ENCODE measurements at regions not wholly inside any gene's neighbourhood (a gene's known extent, or its start where the extent isn't known, plus 50 kb on each side); places are given as distances from the start of the nearest gene placed in this dataset.

- Histone ChIP-seq H3K9me3 (ENCODE audit: control insufficient read depth, insufficient read depth, low read length) (no peaks in the 10 kb centered on the region), H3K4me3 (ENCODE audit: low read length) (no peak overlapping the region), H3K27ac (ENCODE audit: low read length) (no peak overlapping the region), H3K4me1 (ENCODE audit: control insufficient read depth, insufficient read depth, low read length) (peaks cover 2% of the 10 kb centered on the region; the same call in 1 of the 2 replicates), H3K36me3 (ENCODE audit: control insufficient read depth, insufficient read depth, low read length) (no peaks in the 10 kb centered on the region), H3K27me3 (ENCODE audit: control insufficient read depth, insufficient read depth, low read length) (no peaks in the 10 kb centered on the region)
- WGBS (ENCODE audit: insufficient coverage, insufficient read length): no CpG with 5 or more reads among the region's 1 CpG
- DNase-seq (ENCODE audit: low read depth, low spot score): no peak
Measured at GRCh38 chr13:74651121-74651520, 516.9 kb upstream of the KLF12 start.

- 100% methylated on average over 1 of the region's 2 CpGs for WGBS (ENCODE audit: insufficient coverage, insufficient read length)
- Histone ChIP-seq H3K4me3 (ENCODE audit: low read length) (no peak overlapping the region), H3K9me3 (ENCODE audit: control insufficient read depth, insufficient read depth, low read length) (no peaks in the 10 kb centered on the region), H3K4me1 (ENCODE audit: control insufficient read depth, insufficient read depth, low read length) (peaks cover 3% of the 10 kb centered on the region; the same call in 1 of the 2 replicates), H3K36me3 (ENCODE audit: control insufficient read depth, insufficient read depth, low read length) (no peaks in the 10 kb centered on the region), H3K27ac (ENCODE audit: low read length) (no peak overlapping the region), H3K27me3 (ENCODE audit: control insufficient read depth, insufficient read depth, low read length) (no peaks in the 10 kb centered on the region)
- DNase-seq (ENCODE audit: low read depth, low spot score): no peak
Measured at GRCh38 chr13:74647991-74648390, 513.8 kb upstream of the KLF12 start.

DNA sequence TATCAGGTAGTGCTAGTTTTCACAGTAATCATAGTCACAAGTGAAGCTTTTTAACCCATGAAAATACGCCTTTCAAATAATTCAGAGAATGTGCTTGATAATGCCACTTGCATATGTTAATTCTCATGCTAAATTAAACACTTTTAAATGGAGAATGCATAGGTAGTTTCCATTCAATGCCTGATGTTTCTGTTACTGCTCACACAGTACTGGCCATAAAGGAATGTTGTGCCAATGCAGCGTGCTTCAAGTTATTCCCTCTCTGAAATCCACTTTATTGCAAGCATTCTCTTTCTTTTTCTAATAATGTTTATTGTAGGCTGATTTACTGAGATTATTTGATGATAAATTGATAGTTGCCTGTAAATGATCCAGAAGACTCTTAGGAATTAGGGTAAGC, 513.0 kb upstream of the KLF12 start:
- H3K27ac ChIP-seq (ENCODE audit: low read length): no peak overlapping the region
- H3K4me1 ChIP-seq (ENCODE audit: control insufficient read depth, insufficient read depth, low read length): peaks cover 3% of the 10 kb centered on the region; the same call in 1 of the 2 replicates
- no CpG with 5 or more reads among the region's 2 CpGs for WGBS (ENCODE audit: insufficient coverage, insufficient read length)
- no peaks in the 10 kb centered on the region for H3K27me3 ChIP-seq (ENCODE audit: control insufficient read depth, insufficient read depth, low read length)
- no peaks in the 10 kb centered on the region for H3K9me3 ChIP-seq (ENCODE audit: control insufficient read depth, insufficient read depth, low read length)
- no peak overlapping the region for H3K4me3 ChIP-seq (ENCODE audit: low read length)
- DNase-seq (ENCODE audit: low read depth, low spot score): no peak
- no peaks in the 10 kb centered on the region for H3K36me3 ChIP-seq (ENCODE audit: control insufficient read depth, insufficient read depth, low read length)

GRCh38 chr13:74646091-74646490, 511.9 kb upstream of the KLF12 start:
- DNase-seq (ENCODE audit: low read depth, low spot score): no peak

GRCh38 chr13:74645586-74645985, 511.4 kb upstream of the KLF12 start:
- no peak overlapping the region for H3K4me3 ChIP-seq (ENCODE audit: low read length)
- H3K27me3 ChIP-seq (ENCODE audit: control insufficient read depth, insufficient read depth, low read length): no peaks in the 10 kb centered on the region
- no peak for DNase-seq (ENCODE audit: low read depth, low spot score)
- H3K9me3 ChIP-seq (ENCODE audit: control insufficient read depth, insufficient read depth, low read length): no peaks in the 10 kb centered on the region
- H3K4me1 ChIP-seq (ENCODE audit: control insufficient read depth, insufficient read depth, low read length): peaks cover 3% of the 10 kb centered on the region; the same call in 1 of the 2 replicates
- H3K27ac ChIP-seq (ENCODE audit: low read length): no peak overlapping the region
- no peaks in the 10 kb centered on the region for H3K36me3 ChIP-seq (ENCODE audit: control insufficient read depth, insufficient read depth, low read length)

More at GRCh38 chr13:74646091-74646490, 511.9 kb upstream of the KLF12 start:
- no CpG with 5 or more reads among the region's 3 CpGs for WGBS (ENCODE audit: insufficient coverage, insufficient read length)
- no peak overlapping the region for H3K27ac ChIP-seq (ENCODE audit: low read length)
- H3K4me3 ChIP-seq (ENCODE audit: low read length): no peak overlapping the region
- no peaks in the 10 kb centered on the region for H3K36me3 ChIP-seq (ENCODE audit: control insufficient read depth, insufficient read depth, low read length)
- H3K4me1 ChIP-seq (ENCODE audit: control insufficient read depth, insufficient read depth, low read length): peaks cover 3% of the 10 kb centered on the region; the same call in 1 of the 2 replicates
- H3K9me3 ChIP-seq (ENCODE audit: control insufficient read depth, insufficient read depth, low read length): no peaks in the 10 kb centered on the region
- H3K27me3 ChIP-seq (ENCODE audit: control insufficient read depth, insufficient read depth, low read length): no peaks in the 10 kb centered on the region

DNA sequence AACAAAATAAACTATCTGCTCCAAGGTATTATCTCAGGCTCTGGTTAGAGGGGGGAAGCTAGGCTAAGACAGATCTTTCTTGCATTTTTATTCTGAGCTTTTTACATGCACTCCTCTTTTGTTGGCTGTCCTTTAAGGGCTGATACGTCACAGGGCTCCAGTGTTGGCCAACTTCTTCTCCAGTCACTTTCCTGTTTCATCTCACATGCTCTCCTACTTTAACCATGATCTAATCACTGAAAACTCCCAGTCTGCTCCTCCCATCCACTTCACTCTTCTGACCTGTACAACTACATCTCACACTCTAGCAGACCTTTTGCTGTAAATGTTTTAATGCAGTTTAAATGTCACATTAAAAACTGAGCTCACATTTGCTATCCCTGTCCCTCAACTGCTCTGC, 510.0 kb upstream of the KLF12 start:
- DNase-seq (ENCODE audit: low read depth, low spot score): no peak

DNA sequence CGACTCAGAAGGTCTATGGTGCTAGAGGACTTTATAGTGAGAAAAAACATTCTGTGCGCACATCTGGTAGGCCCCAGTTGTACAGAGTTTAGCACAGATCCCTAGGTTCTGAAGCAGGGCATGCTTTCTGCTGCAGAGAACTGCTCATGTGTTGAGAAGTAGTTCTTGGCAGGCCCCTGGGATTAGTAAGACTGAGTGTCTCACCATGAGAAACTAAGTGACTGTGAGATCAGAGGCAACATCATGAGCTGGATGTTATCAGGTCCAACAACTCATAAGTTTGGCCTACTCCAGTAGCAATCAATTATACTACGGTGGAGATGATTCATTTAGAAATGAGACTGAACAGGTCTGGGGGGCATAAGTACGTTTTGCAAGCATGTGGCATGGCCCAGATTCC, 507.4 kb upstream of the KLF12 start:
- no peaks in the 10 kb centered on the region for H3K27me3 ChIP-seq (ENCODE audit: control insufficient read depth, insufficient read depth, low read length)
- no peaks in the 10 kb centered on the region for H3K9me3 ChIP-seq (ENCODE audit: control insufficient read depth, insufficient read depth, low read length)
- H3K36me3 ChIP-seq (ENCODE audit: control insufficient read depth, insufficient read depth, low read length): no peaks in the 10 kb centered on the region
- no peak for DNase-seq (ENCODE audit: low read depth, low spot score)
- H3K4me1 ChIP-seq (ENCODE audit: control insufficient read depth, insufficient read depth, low read length): peaks cover 1% of the 10 kb centered on the region; the same call in 1 of the 2 replicates
- no peak overlapping the region for H3K4me3 ChIP-seq (ENCODE audit: low read length)
- no peak overlapping the region for H3K27ac ChIP-seq (ENCODE audit: low read length)
- no CpG with 5 or more reads among the region's 4 CpGs for WGBS (ENCODE audit: insufficient coverage, insufficient read length)

More for the DNA sequence above, 510.0 kb upstream of the KLF12 start:
- no peaks in the 10 kb centered on the region for H3K36me3 ChIP-seq (ENCODE audit: control insufficient read depth, insufficient read depth, low read length)
- no peak overlapping the region for H3K4me3 ChIP-seq (ENCODE audit: low read length)
- H3K27me3 ChIP-seq (ENCODE audit: control insufficient read depth, insufficient read depth, low read length): no peaks in the 10 kb centered on the region
- no peak overlapping the region for H3K27ac ChIP-seq (ENCODE audit: low read length)
- WGBS (ENCODE audit: insufficient coverage, insufficient read length): no CpG with 5 or more reads among the region's 1 CpG
- no peaks in the 10 kb centered on the region for H3K9me3 ChIP-seq (ENCODE audit: control insufficient read depth, insufficient read depth, low read length)
- peaks cover 3% of the 10 kb centered on the region; the same call in 1 of the 2 replicates for H3K4me1 ChIP-seq (ENCODE audit: control insufficient read depth, insufficient read depth, low read length)

DNA sequence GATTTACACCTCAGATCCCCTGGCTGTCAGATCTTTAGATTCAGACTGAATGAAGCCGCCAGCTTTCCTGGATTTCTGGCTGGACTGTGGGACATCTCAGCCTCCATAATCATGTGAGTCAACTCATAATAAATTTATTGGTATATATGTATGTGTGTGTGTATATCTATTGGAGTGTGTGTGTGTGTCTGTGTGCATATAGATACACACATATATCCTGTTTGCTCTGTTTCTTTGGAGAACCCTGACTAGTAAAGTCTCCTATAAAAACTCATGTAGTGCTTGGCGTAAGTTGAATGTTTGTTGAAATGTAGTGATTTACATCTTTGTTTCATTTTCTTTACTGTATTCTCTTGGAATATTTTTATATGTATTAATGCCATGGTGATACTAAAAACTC, 499.5 kb upstream of the KLF12 start:
- WGBS (ENCODE audit: insufficient coverage, insufficient read length): no CpG with 5 or more reads among the region's 2 CpGs
- Histone ChIP-seq H3K4me3 (ENCODE audit: low read length) (no peak overlapping the region), H3K4me1 (ENCODE audit: control insufficient read depth, insufficient read depth, low read length) (no peaks in the 10 kb centered on the region), H3K27ac (ENCODE audit: low read length) (no peak overlapping the region), H3K27me3 (ENCODE audit: control insufficient read depth, insufficient read depth, low read length) (no peaks in the 10 kb centered on the region), H3K9me3 (ENCODE audit: control insufficient read depth, insufficient read depth, low read length) (no peaks in the 10 kb centered on the region), H3K36me3 (ENCODE audit: control insufficient read depth, insufficient read depth, low read length) (no peaks in the 10 kb centered on the region)
- DNase-seq (ENCODE audit: low read depth, low spot score): no peak

GRCh38 chr13:74629985-74630384, 495.8 kb upstream of the KLF12 start:
- H3K27me3 ChIP-seq (ENCODE audit: control insufficient read depth, insufficient read depth, low read length): no peaks in the 10 kb centered on the region
- DNase-seq (ENCODE audit: low read depth, low spot score): no peak
- no peak overlapping the region for H3K27ac ChIP-seq (ENCODE audit: low read length)
- WGBS (ENCODE audit: insufficient coverage, insufficient read length): no CpG with 5 or more reads among the region's 3 CpGs
- no peaks in the 10 kb centered on the region for H3K36me3 ChIP-seq (ENCODE audit: control insufficient read depth, insufficient read depth, low read length)
- no peaks in the 10 kb centered on the region for H3K4me1 ChIP-seq (ENCODE audit: control insufficient read depth, insufficient read depth, low read length)
- H3K9me3 ChIP-seq (ENCODE audit: control insufficient read depth, insufficient read depth, low read length): no peaks in the 10 kb centered on the region
- H3K4me3 ChIP-seq (ENCODE audit: low read length): no peak overlapping the region

DNA sequence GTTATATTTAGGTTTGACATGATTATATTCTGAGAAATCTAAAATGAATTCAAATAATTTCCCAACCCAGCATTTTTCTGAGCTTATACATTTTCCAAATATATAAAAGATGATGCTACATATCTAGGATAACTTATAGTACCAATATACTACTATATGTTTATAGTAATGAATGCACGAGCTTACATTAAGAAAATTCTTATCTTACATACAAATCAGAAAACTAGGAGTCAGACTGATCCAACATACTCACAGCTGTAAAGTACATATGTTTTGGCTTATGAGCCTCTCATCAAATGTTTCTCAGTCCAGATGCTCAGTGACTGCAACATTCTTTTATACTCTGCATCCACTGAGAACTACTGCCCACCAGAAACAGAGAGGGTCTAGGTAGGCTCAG, 491.3 kb upstream of the KLF12 start:
- H3K36me3 ChIP-seq (ENCODE audit: control insufficient read depth, insufficient read depth, low read length): no peaks in the 10 kb centered on the region
- no peak overlapping the region for H3K4me3 ChIP-seq (ENCODE audit: low read length)
- peaks cover 2% of the 10 kb centered on the region; the same call in 1 of the 2 replicates for H3K4me1 ChIP-seq (ENCODE audit: control insufficient read depth, insufficient read depth, low read length)
- H3K9me3 ChIP-seq (ENCODE audit: control insufficient read depth, insufficient read depth, low read length): no peaks in the 10 kb centered on the region
- no CpG with 5 or more reads among the region's 1 CpG for WGBS (ENCODE audit: insufficient coverage, insufficient read length)
- no peak overlapping the region for H3K27ac ChIP-seq (ENCODE audit: low read length)
- H3K27me3 ChIP-seq (ENCODE audit: control insufficient read depth, insufficient read depth, low read length): no peaks in the 10 kb centered on the region
- no peak for DNase-seq (ENCODE audit: low read depth, low spot score)

GRCh38 chr13:74623761-74624160, 489.6 kb upstream of the KLF12 start:
- H3K27me3 ChIP-seq (ENCODE audit: control insufficient read depth, insufficient read depth, low read length): no peaks in the 10 kb centered on the region
- H3K36me3 ChIP-seq (ENCODE audit: control insufficient read depth, insufficient read depth, low read length): no peaks in the 10 kb centered on the region
- no CpG with 5 or more reads among the region's 1 CpG for WGBS (ENCODE audit: insufficient coverage, insufficient read length)
- no peak overlapping the region for H3K4me3 ChIP-seq (ENCODE audit: low read length)
- no peak overlapping the region for H3K27ac ChIP-seq (ENCODE audit: low read length)
- no peaks in the 10 kb centered on the region for H3K9me3 ChIP-seq (ENCODE audit: control insufficient read depth, insufficient read depth, low read length)
- no peak for DNase-seq (ENCODE audit: low read depth, low spot score)
- H3K4me1 ChIP-seq (ENCODE audit: control insufficient read depth, insufficient read depth, low read length): peaks cover 2% of the 10 kb centered on the region; the same call in 1 of the 2 replicates

All from iPS DF 6.9 (cell line).